ENCODE measurements at regions not wholly inside any gene's neighbourhood (a gene's known extent, or its start where the extent isn't known, plus 50 kb on each side); places are given as distances from the start of the nearest gene placed in this dataset.

DNA sequence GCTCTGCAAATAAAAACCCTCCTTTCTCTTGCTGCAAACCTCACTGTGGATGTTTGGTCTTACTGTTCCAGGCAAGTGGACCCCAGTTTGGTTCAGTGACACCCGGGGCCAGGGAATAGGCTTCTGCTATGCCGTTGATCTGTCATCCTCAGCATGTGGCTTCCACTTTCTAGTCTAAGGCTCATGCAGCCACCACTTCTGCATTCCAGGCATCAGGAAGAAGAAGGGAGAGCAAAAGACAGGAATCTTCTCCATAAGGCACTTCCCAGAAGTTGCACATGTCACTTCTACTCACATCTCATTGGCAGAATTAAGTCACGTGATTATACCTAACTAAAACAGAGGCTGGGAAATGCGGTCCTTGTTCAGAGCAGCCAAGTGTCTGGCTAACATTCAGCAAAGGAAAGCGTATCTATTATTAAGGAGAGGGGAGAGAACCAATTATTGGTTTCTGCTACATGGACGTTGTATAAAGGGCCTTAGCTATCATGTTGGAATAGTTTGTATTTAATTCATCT lies 173.6 kb upstream of the PFN2 start:
- no peak for TF ChIP-seq ZFX (IDR thresholded peaks at IDR 0.05)
- TF ChIP-seq CTCF (conservative IDR thresholded peaks at IDR 0.05) = no peak
- no peak overlapping the region for H3K27ac ChIP-seq

- no peak overlapping the region for H3K27ac ChIP-seq
- no peak for TF ChIP-seq ZFX (IDR thresholded peaks at IDR 0.05)
- no peak for TF ChIP-seq CTCF (conservative IDR thresholded peaks at IDR 0.05)
Observed at GRCh38 chr3:150142936-150143335, 172.2 kb upstream of the PFN2 start.

DNA sequence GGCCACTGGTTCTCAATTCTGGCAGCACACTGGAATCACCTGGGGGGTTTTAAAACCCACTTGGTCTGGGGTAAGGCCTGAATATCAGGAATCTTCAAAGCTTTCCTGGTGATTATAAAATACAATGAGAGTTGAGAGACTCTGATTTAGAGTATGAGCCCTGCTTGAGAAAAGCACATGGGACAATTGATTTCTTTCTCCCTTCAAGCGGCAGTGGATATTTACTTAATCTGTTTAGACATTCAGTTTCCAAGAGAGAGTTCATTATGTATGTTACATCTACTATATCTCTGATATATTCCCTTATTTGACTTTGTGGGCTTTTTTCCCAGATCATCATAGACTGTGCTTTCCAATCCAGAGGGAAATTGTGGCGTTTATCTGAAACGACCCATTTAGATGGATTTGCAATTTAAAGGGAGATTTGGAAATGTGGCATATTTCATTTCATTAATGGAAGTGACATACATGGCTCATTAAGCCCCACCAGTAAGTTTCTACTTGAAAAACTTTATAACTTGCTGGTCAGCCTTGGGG lies 171.2 kb upstream of the PFN2 start:
- H3K27ac ChIP-seq = no peak overlapping the region
- TF ChIP-seq ZFX (IDR thresholded peaks at IDR 0.05) = no peak
- no peak for TF ChIP-seq CTCF (conservative IDR thresholded peaks at IDR 0.05)

GRCh38 chr3:150140614-150141321 lies 170.1 kb upstream of the PFN2 start:
- peak overlapping the region; percentile 1; the same call in 1 of the 2 replicates for H3K27ac ChIP-seq
- TF ChIP-seq CTCF (conservative IDR thresholded peaks at IDR 0.05) (no peak), ZFX (IDR thresholded peaks at IDR 0.05) (no peak)

DNA sequence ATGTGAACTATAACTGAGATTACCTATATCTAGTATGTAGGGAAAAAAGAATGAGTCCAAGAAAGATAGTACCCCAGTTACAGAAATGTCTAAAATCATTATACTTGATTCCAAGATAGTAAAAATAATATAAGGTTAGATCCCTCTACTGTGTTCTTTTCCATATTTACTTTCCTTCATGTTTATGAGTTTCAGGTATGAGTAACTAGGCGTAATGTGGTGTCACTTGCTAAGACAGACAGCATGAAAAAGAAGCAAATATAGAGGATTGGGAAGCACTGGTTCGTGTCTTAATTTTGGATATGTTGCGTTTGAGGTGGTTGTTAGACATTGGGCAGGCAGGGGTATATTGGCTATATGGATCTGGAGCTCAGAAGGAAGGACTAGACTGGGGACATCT lies 168.1 kb upstream of the PFN2 start:
- TF ChIP-seq ZFX (IDR thresholded peaks at IDR 0.05) (no peak), CTCF (conservative IDR thresholded peaks at IDR 0.05) (no peak)
- no peak overlapping the region for H3K27ac ChIP-seq

DNA sequence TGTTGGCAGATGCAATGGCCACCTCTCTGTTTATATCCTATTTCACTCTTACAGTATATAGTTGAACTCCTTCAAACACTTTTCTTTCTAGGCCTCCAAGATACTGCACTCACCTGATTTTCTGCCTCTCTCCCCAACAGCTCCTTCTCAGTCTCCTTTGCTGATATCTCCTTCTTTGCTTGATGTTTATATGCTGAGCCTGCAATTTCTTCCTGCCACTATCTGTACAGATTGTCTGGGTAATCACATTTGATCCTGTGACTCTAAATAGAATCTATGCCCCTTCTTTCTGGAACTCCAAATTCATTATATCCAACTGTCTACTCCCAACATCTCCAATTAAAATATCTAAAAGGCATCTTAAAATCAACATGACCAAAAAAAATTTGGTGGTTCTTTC lies 165.5 kb upstream of the PFN2 start:
- TF ChIP-seq CTCF (conservative IDR thresholded peaks at IDR 0.05) (no peak), ZFX (IDR thresholded peaks at IDR 0.05) (no peak)
- H3K27ac ChIP-seq = no peak overlapping the region

DNA sequence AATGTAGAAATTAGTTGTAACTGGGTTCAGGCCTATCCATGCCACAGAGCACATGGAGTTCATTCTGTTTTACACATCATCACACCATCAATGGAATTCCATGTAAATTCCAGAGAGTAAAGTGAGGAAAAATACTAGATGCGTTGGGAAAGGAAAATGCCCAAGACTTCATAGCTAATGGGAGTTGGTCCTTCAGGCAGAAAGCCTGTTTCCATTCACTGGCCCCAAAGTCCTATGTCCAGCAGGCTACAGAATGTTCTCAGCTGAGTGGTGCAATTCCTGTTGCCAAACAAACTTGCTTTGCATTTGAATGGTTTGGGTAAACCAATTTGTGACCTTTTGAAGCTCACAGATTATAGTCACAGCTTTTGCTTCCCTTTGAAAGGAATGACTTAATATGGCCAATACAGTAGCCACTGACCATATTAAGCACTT lies 164.6 kb upstream of the PFN2 start:
- TF ChIP-seq ZFX (IDR thresholded peaks at IDR 0.05) = no peak
- TF ChIP-seq CTCF (conservative IDR thresholded peaks at IDR 0.05) = no peak
- H3K27ac ChIP-seq = no peak overlapping the region

Measured in C4-2B (cell line).